ENCODE measurements at regions not wholly inside any gene's neighbourhood (a gene's known extent, or its start where the extent isn't known, plus 50 kb on each side); places are given as distances from the start of the nearest gene placed in this dataset.

- DNase-seq (ENCODE audit: low read depth), result no peak
- H3K4me3 ChIP-seq (ENCODE audit: low read depth, low read length), result no peak overlapping the region
- TF ChIP-seq CTCF (IDR thresholded peaks at IDR 0.05; ENCODE audit: low read depth, low read length, missing control alignments), result no peak
These were observed 205.4 kb upstream of the RPS6KA3 start for GRCh38 chrX:20472148-20472547.

GRCh38 chrX:20471483-20471882, 204.8 kb upstream of the RPS6KA3 start:
- TF ChIP-seq CTCF (IDR thresholded peaks at IDR 0.05; ENCODE audit: low read depth, low read length, missing control alignments), result no peak
- H3K4me3 ChIP-seq (ENCODE audit: low read depth, low read length), result no peak overlapping the region
- DNase-seq (ENCODE audit: low read depth), result no peak

GRCh38 chrX:20463296-20464075, 196.8 kb upstream of the RPS6KA3 start:
- DNase-seq (ENCODE audit: low read depth), result no peak

GRCh38 chrX:20461576-20461975, 194.9 kb upstream of the RPS6KA3 start:
- no peak overlapping the region for H3K4me3 ChIP-seq (ENCODE audit: low read depth, low read length)
- TF ChIP-seq CTCF (IDR thresholded peaks at IDR 0.05; ENCODE audit: low read depth, low read length, missing control alignments), result no peak
- no peak for DNase-seq (ENCODE audit: low read depth)

More at GRCh38 chrX:20463296-20464075, 196.8 kb upstream of the RPS6KA3 start:
- no peak overlapping the region for H3K4me3 ChIP-seq (ENCODE audit: low read depth, low read length)
- TF ChIP-seq CTCF (IDR thresholded peaks at IDR 0.05; ENCODE audit: low read depth, low read length, missing control alignments), result no peak

- H3K4me3 ChIP-seq (ENCODE audit: low read depth, low read length), result no peak overlapping the region
- no peak for DNase-seq (ENCODE audit: low read depth)
- no peak for TF ChIP-seq CTCF (IDR thresholded peaks at IDR 0.05; ENCODE audit: low read depth, low read length, missing control alignments)
These were observed 194.3 kb upstream of the RPS6KA3 start for GRCh38 chrX:20461002-20461401.

- no peak overlapping the region for H3K4me3 ChIP-seq (ENCODE audit: low read depth, low read length)
- TF ChIP-seq CTCF (IDR thresholded peaks at IDR 0.05; ENCODE audit: low read depth, low read length, missing control alignments), result no peak
- DNase-seq (ENCODE audit: low read depth), result no peak
These were observed 193.0 kb upstream of the RPS6KA3 start for GRCh38 chrX:20459410-20460350.

Measured in GM12864 (cell line).